T-helper 1 cell treated with Interleukin-12 subunit alpha and Interleukin-12 subunit beta and Interleukin-4 antibody, amounts not matched to agents 30 μg/mL and 1 μg/mL, for 36 hours (primary cell): ENCODE measurements at regions not wholly inside any gene's neighbourhood (a gene's known extent, or its start where the extent isn't known, plus 50 kb on each side); places are given as distances from the start of the nearest gene placed in this dataset.

ENCODE experiments used
- H3K27ac Mint-ChIP-seq: one replicate; pipeline ENCODE4 v1.8.0; 2021; ENCODE audit warnings: mild to moderate bottlenecking, mixed read lengths
- H3K27me3 Mint-ChIP-seq: one replicate; pipeline ENCODE4 v1.8.0; 2021; ENCODE audit warnings: low read depth, mixed read lengths
- H3K36me3 Mint-ChIP-seq: one replicate; pipeline ENCODE4 v1.8.0; 2021; ENCODE audit warnings: low read depth, mixed read lengths
- H3K4me1 Mint-ChIP-seq: one replicate; pipeline ENCODE4 v1.8.0; 2021; ENCODE audit warnings: low read depth, mixed read lengths
- H3K4me3 Mint-ChIP-seq: one replicate; pipeline ENCODE4 v1.8.0; 2021; ENCODE audit warnings: mild to moderate bottlenecking, moderate library complexity, mixed read lengths
- H3K9me3 Mint-ChIP-seq: one replicate; pipeline ENCODE4 v1.8.0; 2021; ENCODE audit warnings: mixed read lengths

GRCh38 chr2:128495996-128496547 lies 177.4 kb upstream of the HS6ST1 start:
- H3K36me3 Mint-ChIP-seq, result no peaks in the 10 kb centered on the region
- H3K27ac Mint-ChIP-seq, result no peak overlapping the region
- no peaks in the 10 kb centered on the region for H3K27me3 Mint-ChIP-seq
- no peak overlapping the region for H3K4me3 Mint-ChIP-seq
- no peaks in the 10 kb centered on the region for H3K9me3 Mint-ChIP-seq
- no peaks in the 10 kb centered on the region for H3K4me1 Mint-ChIP-seq

GRCh38 chr2:128496700-128497099 lies 178.0 kb upstream of the HS6ST1 start:
- Mint-ChIP-seq H3K9me3 (no peaks in the 10 kb centered on the region), H3K4me3 (no peak overlapping the region), H3K36me3 (no peaks in the 10 kb centered on the region), H3K27ac (no peak overlapping the region), H3K27me3 (no peaks in the 10 kb centered on the region), H3K4me1 (no peaks in the 10 kb centered on the region)

- no peaks in the 10 kb centered on the region for H3K9me3 Mint-ChIP-seq
- no peak overlapping the region for H3K4me3 Mint-ChIP-seq
- H3K36me3 Mint-ChIP-seq, result no peaks in the 10 kb centered on the region
- H3K27ac Mint-ChIP-seq, result no peak overlapping the region
- H3K27me3 Mint-ChIP-seq, result no peaks in the 10 kb centered on the region
- no peaks in the 10 kb centered on the region for H3K4me1 Mint-ChIP-seq
Observed at GRCh38 chr2:128497461-128497860, 178.8 kb upstream of the HS6ST1 start.

GRCh38 chr2:128498086-128498485 lies 179.4 kb upstream of the HS6ST1 start:
- no peak overlapping the region for H3K27ac Mint-ChIP-seq
- no peak overlapping the region for H3K4me3 Mint-ChIP-seq

GRCh38 chr2:128498589-128498988 lies 179.9 kb upstream of the HS6ST1 start:
- H3K27me3 Mint-ChIP-seq, result no peaks in the 10 kb centered on the region
- H3K36me3 Mint-ChIP-seq, result no peaks in the 10 kb centered on the region
- no peaks in the 10 kb centered on the region for H3K9me3 Mint-ChIP-seq
- no peak overlapping the region for H3K4me3 Mint-ChIP-seq
- H3K27ac Mint-ChIP-seq, result no peak overlapping the region
- H3K4me1 Mint-ChIP-seq, result no peaks in the 10 kb centered on the region

More at GRCh38 chr2:128498086-128498485, 179.4 kb upstream of the HS6ST1 start:
- Mint-ChIP-seq H3K9me3 (no peaks in the 10 kb centered on the region), H3K27me3 (no peaks in the 10 kb centered on the region), H3K36me3 (no peaks in the 10 kb centered on the region), H3K4me1 (no peaks in the 10 kb centered on the region)

- no peak overlapping the region for H3K27ac Mint-ChIP-seq
- no peaks in the 10 kb centered on the region for H3K9me3 Mint-ChIP-seq
- H3K27me3 Mint-ChIP-seq, result no peaks in the 10 kb centered on the region
- H3K4me1 Mint-ChIP-seq, result no peaks in the 10 kb centered on the region
- H3K4me3 Mint-ChIP-seq, result no peak overlapping the region
- H3K36me3 Mint-ChIP-seq, result no peaks in the 10 kb centered on the region
Observed at GRCh38 chr2:128499367-128500137, 180.9 kb upstream of the HS6ST1 start.

GRCh38 chr2:128500138-128500800 lies 181.6 kb upstream of the HS6ST1 start:
- no peak overlapping the region for H3K4me3 Mint-ChIP-seq
- no peaks in the 10 kb centered on the region for H3K9me3 Mint-ChIP-seq
- H3K27ac Mint-ChIP-seq, result no peak overlapping the region
- no peaks in the 10 kb centered on the region for H3K27me3 Mint-ChIP-seq
- no peaks in the 10 kb centered on the region for H3K36me3 Mint-ChIP-seq
- no peaks in the 10 kb centered on the region for H3K4me1 Mint-ChIP-seq

GRCh38 chr2:128501006-128501690 lies 182.5 kb upstream of the HS6ST1 start:
- H3K36me3 Mint-ChIP-seq, result no peaks in the 10 kb centered on the region

GRCh38 chr2:128501700-128502099 lies 183.0 kb upstream of the HS6ST1 start:
- Mint-ChIP-seq H3K27me3 (peaks cover 5% of the 10 kb centered on the region), H3K4me3 (no peak overlapping the region), H3K27ac (no peak overlapping the region), H3K9me3 (no peaks in the 10 kb centered on the region), H3K4me1 (no peaks in the 10 kb centered on the region), H3K36me3 (no peaks in the 10 kb centered on the region)

More at GRCh38 chr2:128501006-128501690, 182.5 kb upstream of the HS6ST1 start:
- no peaks in the 10 kb centered on the region for H3K9me3 Mint-ChIP-seq
- H3K4me1 Mint-ChIP-seq, result no peaks in the 10 kb centered on the region
- H3K27me3 Mint-ChIP-seq, result peaks cover under 1% of the 10 kb centered on the region
- no peak overlapping the region for H3K27ac Mint-ChIP-seq
- no peak overlapping the region for H3K4me3 Mint-ChIP-seq

GRCh38 chr2:128502200-128502599 lies 183.5 kb upstream of the HS6ST1 start:
- Mint-ChIP-seq H3K4me3 (no peak overlapping the region), H3K4me1 (no peaks in the 10 kb centered on the region)

GRCh38 chr2:128502638-128503246 lies 184.1 kb upstream of the HS6ST1 start:
- Mint-ChIP-seq H3K4me1 (no peaks in the 10 kb centered on the region), H3K36me3 (no peaks in the 10 kb centered on the region), H3K27me3 (peaks cover 5% of the 10 kb centered on the region), H3K4me3 (no peak overlapping the region), H3K27ac (no peak overlapping the region), H3K9me3 (no peaks in the 10 kb centered on the region)

More at GRCh38 chr2:128502200-128502599, 183.5 kb upstream of the HS6ST1 start:
- H3K9me3 Mint-ChIP-seq, result no peaks in the 10 kb centered on the region
- no peaks in the 10 kb centered on the region for H3K36me3 Mint-ChIP-seq
- no peak overlapping the region for H3K27ac Mint-ChIP-seq
- H3K27me3 Mint-ChIP-seq, result peaks cover 5% of the 10 kb centered on the region

GRCh38 chr2:128503399-128504245 lies 185.0 kb upstream of the HS6ST1 start:
- Mint-ChIP-seq H3K4me1 (no peaks in the 10 kb centered on the region), H3K27me3 (peaks cover 5% of the 10 kb centered on the region), H3K36me3 (no peaks in the 10 kb centered on the region), H3K27ac (no peak overlapping the region), H3K4me3 (no peak overlapping the region), H3K9me3 (no peaks in the 10 kb centered on the region)

GRCh38 chr2:128504246-128505149 lies 185.8 kb upstream of the HS6ST1 start:
- no peak overlapping the region for H3K4me3 Mint-ChIP-seq
- H3K36me3 Mint-ChIP-seq, result no peaks in the 10 kb centered on the region
- H3K27me3 Mint-ChIP-seq, result peaks cover 5% of the 10 kb centered on the region
- H3K9me3 Mint-ChIP-seq, result no peaks in the 10 kb centered on the region
- H3K27ac Mint-ChIP-seq, result no peak overlapping the region
- no peaks in the 10 kb centered on the region for H3K4me1 Mint-ChIP-seq
